ENCODE measurements at regions not wholly inside any gene's neighbourhood (a gene's known extent, or its start where the extent isn't known, plus 50 kb on each side); places are given as distances from the start of the nearest gene placed in this dataset.

- no peak for TF ChIP-seq ZNF484 (CRISPR knock-in tag; IDR thresholded peaks at IDR 0.05; ENCODE audit: borderline replicate concordance, low read depth)
- TF ChIP-seq TOPORS (CRISPR knock-in tag; IDR thresholded peaks at IDR 0.05) = no peak
- no peak for TF ChIP-seq TFDP1 (CRISPR knock-in tag; IDR thresholded peaks at IDR 0.05; ENCODE audit: borderline replicate concordance)
- TF ChIP-seq AGO1 (IDR thresholded peaks at IDR 0.05; ENCODE audit: low read depth, low read length, poor library complexity, severe bottlenecking) = no peak
- TF ChIP-seq ZNF30 (CRISPR knock-in tag; IDR thresholded peaks at IDR 0.05) = no peak
- no peak for TF ChIP-seq ZNF766 (CRISPR knock-in tag; IDR thresholded peaks at IDR 0.05; ENCODE audit: borderline replicate concordance)
- TF ChIP-seq PAWR (CRISPR knock-in tag; IDR thresholded peaks at IDR 0.05; ENCODE audit: borderline replicate concordance) = no peak
These were observed 194.0 kb upstream of the PRSS58 start (continued) for GRCh38 chr7:142451817-142452216.

- no peak overlapping the region for H3K27ac ChIP-seq (ENCODE audit: extremely low read length, insufficient read depth, low read length)
- H3K4me1 ChIP-seq (ENCODE audit: insufficient read depth, low read length) = no peaks in the 10 kb centered on the region
- H3K36me3 ChIP-seq (replicated peaks in 1 of 2; ENCODE audit: control insufficient read depth in 1 of 2, insufficient read depth in 2 of 2, low read length in 2 of 2) = no peaks in the 10 kb centered on the region
- BruUV-seq (replicated peaks) = no TSS peak
- no peaks in the 10 kb centered on the region for H3K9me3 ChIP-seq (ENCODE audit: low read length)
- FAIRE-seq = no peak
- no peak overlapping the region for H3K4me3 ChIP-seq (replicated peaks in 1 of 3; ENCODE audit: insufficient read depth in 1 of 3, low read depth in 2 of 3, low read length in 3 of 3)
- no peaks in the 10 kb centered on the region for H4K20me1 ChIP-seq (ENCODE audit: insufficient read depth, low read length)
- 40% methylated on average over 2 of the region's 5 CpGs for WGBS (ENCODE audit: low lambda C conversion rate)
- CTCF ChIA-PET (ENCODE audit: low intra/inter-chr PET ratio, low total read pairs) = no interaction called here
- POLR2A ChIA-PET = no interaction called here
- H3K79me2 ChIP-seq (ENCODE audit: insufficient read depth, low read length) = no peaks in the 10 kb centered on the region
- TF ChIP-seq ZFP41 (CRISPR knock-in tag; IDR thresholded peaks at IDR 0.05; ENCODE audit: borderline replicate concordance) (no peak), ZNF569 (CRISPR knock-in tag; IDR thresholded peaks at IDR 0.05; ENCODE audit: borderline replicate concordance) (no peak), ZNF557 (CRISPR knock-in tag; IDR thresholded peaks at IDR 0.05) (no peak), ZNF3 (CRISPR knock-in tag; IDR thresholded peaks at IDR 0.05) (no peak), MIER3 (CRISPR knock-in tag; IDR thresholded peaks at IDR 0.05; ENCODE audit: borderline replicate concordance) (no peak)
- DNase-seq (ENCODE audit: low spot score) = no peak
- H3K4me2 ChIP-seq (ENCODE audit: low read depth, low read length) = no peak overlapping the region
- H3K9ac ChIP-seq (ENCODE audit: insufficient read depth, low read depth, low read length) = no peak overlapping the region
- no peak overlapping the region for H2AFZ ChIP-seq (ENCODE audit: low read length)
- in situ Hi-C loops (cut with HindIII; ENCODE audit: extremely low pct_ligation_motif_present, low pct_unique_long_range_greater_than_20kb) (no loop called here), intact Hi-C loops (cut with micrococcal nuclease; ENCODE audit: unreplicated experiment) (no loop called here)
- peaks cover 3 to 14% of the 10 kb centered on the region in 2 experiments; a peak in 2 of 5 replicates for H3K27me3 ChIP-seq (ENCODE audit: control insufficient read depth in 1 of 2, insufficient read depth in 2 of 2, low read length in 2 of 2)
- ATAC-seq = no peak
These were observed 193.4 kb upstream of the PRSS58 start for GRCh38 chr7:142451296-142451695.
